NCI-H2171 treated with DMSO at 0.1 percent for 48 hours (cell line): ENCODE measurements at regions not wholly inside any gene's neighbourhood (a gene's known extent, or its start where the extent isn't known, plus 50 kb on each side); places are given as distances from the start of the nearest gene placed in this dataset.
"Not testable (repeated sequence)": the region's sequence is repeated elsewhere in the genome, so short reads cannot be mapped to it uniquely, and the experiment has no call there.

Experiments
- DNase-seq: peaks from one replicate; lab custom pipeline; 2025; lab: John Stamatoyannopoulos, UW

DNA sequence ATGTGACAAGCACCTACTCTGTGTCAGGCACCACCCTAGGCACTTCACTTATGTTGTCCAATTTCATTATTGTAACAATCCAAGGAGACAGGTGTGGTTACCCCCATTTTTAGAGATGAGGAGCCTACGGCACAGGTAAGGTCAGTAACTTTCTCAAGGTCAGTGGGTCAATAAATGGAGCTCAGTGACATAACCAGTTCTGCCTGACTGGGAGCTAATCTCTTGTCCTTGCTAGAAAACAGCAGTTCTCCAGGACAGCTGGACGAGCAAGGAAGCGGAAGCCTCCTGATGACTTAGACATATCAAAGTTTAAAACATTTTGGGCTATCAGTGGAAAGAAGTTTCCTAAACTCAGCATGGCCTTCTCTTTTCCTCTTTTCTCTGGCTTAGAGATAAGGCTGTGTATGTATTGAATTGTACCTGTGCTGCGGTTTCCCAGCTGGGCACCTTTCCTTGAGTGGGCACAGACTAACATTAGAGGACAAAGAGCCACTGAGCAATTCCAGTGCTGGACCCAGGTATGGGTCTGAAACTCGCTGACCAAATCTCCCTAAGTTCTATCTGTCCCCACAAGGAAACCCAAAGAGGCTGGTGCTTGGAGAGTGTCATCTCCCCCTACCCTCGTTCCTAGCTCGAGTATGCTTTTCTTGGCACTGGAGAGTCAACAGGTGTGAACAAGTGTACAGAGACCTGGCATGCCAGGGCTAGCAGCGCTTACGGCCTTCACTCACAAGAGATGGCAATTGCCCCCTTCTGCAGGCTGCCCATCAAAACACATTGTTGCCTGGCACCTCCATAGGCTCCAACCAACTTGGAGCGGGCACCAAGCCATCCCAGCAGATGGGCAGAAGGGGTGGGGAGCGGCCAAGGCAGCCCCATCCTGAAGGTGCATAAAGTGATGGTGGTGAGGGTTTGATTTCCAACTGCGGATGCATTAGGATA lies 456.1 kb upstream of the PROX1 start:
- DNase-seq: no peak

- no peak for DNase-seq
Measured at GRCh38 chr1:213533125-213533524, 454.6 kb upstream of the PROX1 start.

- DNase-seq: no peak
Measured at GRCh38 chr1:213535679-213536078, 452.1 kb upstream of the PROX1 start.

GRCh38 chr1:213538251-213538650 lies 449.5 kb upstream of the PROX1 start:
- DNase-seq: no peak

GRCh38 chr1:213539464-213539863 lies 448.3 kb upstream of the PROX1 start:
- peak; percentile 3 for DNase-seq

GRCh38 chr1:213541641-213542040 lies 446.1 kb upstream of the PROX1 start:
- DNase-seq: peak; percentile 76

DNA sequence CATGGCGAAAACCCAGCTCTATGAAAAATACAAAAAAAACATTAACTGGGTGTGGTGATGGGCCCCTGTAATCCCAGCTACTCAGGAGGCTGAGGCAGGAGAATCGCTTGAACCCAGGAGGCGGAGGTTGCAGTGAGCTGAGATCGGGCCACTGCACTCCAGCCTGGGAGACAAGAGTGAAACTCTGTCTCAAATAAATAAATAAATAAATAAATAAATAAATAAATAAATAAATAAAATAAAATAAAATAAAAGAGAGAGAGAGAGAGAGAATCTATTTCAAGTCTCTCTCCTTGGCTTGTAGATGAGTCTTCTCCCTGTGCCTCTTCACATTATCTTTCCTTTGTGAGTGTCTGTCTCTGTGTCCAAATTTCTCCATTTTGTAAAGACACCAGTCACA lies 442.6 kb upstream of the PROX1 start:
- DNase-seq: not testable (repeated sequence)

- no peak for DNase-seq
Measured at GRCh38 chr1:213549982-213550381, 437.8 kb upstream of the PROX1 start.

GRCh38 chr1:213550804-213551203 lies 437.0 kb upstream of the PROX1 start:
- DNase-seq: no peak

GRCh38 chr1:213552045-213552444 lies 435.7 kb upstream of the PROX1 start:
- no peak for DNase-seq

DNA sequence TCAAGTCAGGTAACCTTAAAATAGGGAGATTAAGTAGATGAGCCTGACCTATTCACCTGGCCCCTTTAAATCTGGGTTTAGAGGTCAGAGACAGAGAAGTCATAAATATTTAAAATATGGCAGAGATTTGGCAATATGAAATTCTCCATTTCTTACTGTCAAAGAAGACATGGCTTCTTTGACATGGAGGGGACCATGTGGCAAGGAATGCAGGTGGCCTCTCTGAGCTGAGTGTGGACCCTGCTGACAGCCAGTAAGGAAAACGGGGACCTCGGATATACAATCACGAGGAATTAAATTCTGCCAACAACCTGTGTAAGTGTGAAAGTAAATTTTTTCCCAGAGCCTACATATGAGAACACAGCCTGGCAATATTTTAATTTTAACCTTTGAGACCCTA lies 427.5 kb upstream of the PROX1 start:
- DNase-seq: no peak

DNA sequence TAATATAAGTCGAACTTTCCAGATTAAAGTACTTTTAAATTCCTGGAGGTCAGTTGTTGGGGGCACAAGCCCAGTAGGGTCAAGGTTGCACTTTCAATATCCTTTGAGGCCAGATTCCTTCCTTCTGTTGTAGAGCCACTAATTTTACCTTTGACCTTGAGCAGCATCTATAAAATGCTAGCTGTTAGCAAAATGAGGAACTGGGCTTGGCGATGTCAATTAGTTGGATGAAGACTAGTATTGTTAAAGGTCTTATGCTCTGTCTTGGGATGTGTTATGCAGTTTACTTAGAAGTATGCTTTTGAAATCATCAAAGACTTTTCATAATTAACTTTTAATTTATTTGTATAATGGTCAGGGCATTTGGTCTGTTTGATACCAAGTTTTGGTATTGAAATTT lies 425.9 kb upstream of the PROX1 start:
- DNase-seq: no peak

- peak; percentile 1 for DNase-seq
Measured at GRCh38 chr1:213564215-213564659, 423.5 kb upstream of the PROX1 start.

GRCh38 chr1:213568929-213569815 lies 418.6 kb upstream of the PROX1 start:
- DNase-seq: no peak

- no peak for DNase-seq
Measured at GRCh38 chr1:213569816-213570150, 418.0 kb upstream of the PROX1 start.

DNA sequence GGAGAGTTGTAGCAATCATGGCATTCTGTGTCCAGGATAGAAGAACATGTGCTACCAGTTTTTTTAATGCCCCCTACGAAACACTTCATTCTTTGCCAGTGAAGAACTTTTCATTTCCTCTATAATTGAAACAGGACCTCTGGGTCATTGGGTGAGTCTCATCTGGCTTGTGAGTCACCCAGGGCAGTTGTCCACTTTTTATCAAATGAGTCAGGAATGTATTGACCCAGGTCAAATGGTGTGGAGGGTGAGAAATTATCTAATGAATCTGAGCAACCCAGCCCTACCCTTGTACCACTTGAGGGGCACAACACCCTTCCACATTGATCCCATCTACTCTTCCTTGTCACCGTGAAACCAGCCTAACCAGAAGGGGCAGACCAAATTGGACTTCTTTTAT lies 417.3 kb upstream of the PROX1 start:
- no peak for DNase-seq

GRCh38 chr1:213571419-213571818 lies 416.4 kb upstream of the PROX1 start:
- no peak for DNase-seq

DNA sequence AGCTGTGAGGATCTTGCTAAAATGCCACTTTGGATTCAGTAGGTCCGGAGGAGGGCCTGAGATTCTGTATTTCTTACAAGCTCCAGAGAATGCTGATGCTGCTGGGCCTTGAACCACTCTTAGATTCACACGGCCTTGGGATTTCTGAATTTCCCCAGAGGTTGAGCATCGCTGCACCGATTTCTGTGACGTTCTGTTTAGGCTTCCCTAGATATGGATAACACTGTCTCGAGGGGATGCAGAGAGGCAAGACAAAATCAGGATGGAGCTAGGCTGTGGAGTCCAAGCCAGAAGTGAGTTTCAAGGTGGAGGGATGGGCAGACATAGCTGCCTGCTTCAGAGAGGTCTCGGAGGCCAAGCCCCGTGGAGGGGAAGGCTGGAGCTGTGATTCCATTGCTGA lies 415.9 kb upstream of the PROX1 start:
- no peak for DNase-seq

GRCh38 chr1:213572912-213573647 lies 414.7 kb upstream of the PROX1 start:
- DNase-seq: no peak

- no peak for DNase-seq
Measured at GRCh38 chr1:213573648-213574009, 414.1 kb upstream of the PROX1 start.

DNA sequence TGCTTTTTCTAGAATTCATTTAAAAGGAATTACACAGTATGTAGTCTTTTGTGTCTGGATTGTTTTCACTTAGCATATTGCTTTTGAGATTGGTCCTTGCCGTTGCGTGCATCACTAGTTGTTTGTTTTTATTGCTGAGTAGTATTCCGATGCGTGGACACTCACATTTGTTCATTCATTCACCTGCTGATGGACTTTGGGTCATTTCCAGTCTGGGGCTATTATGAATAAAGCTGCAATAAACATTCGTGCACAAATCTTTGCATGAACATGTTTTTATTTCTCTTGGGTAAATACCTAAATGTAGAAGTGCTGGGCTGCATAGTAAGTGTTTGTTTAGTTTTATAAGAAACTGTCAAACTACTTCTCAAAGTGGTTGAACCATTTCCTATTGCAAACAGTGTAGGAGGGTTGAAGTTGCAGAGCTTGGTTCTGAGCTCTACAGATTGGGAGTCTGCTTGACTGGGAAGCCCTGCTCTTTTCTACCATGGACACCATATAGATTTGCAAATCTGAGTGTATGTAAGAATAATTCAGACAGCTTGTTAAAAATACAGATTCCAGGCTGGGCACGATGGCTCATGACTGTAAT lies 404.7 kb upstream of the PROX1 start:
- no peak for DNase-seq

GRCh38 chr1:213584272-213584671 lies 403.5 kb upstream of the PROX1 start:
- no peak for DNase-seq
